ENCODE measurements at regions not wholly inside any gene's neighbourhood (a gene's known extent, or its start where the extent isn't known, plus 50 kb on each side); places are given as distances from the start of the nearest gene placed in this dataset.
"Not testable (repeated sequence)": the region's sequence is repeated elsewhere in the genome, so short reads cannot be mapped to it uniquely, and the experiment has no call there.

DNA sequence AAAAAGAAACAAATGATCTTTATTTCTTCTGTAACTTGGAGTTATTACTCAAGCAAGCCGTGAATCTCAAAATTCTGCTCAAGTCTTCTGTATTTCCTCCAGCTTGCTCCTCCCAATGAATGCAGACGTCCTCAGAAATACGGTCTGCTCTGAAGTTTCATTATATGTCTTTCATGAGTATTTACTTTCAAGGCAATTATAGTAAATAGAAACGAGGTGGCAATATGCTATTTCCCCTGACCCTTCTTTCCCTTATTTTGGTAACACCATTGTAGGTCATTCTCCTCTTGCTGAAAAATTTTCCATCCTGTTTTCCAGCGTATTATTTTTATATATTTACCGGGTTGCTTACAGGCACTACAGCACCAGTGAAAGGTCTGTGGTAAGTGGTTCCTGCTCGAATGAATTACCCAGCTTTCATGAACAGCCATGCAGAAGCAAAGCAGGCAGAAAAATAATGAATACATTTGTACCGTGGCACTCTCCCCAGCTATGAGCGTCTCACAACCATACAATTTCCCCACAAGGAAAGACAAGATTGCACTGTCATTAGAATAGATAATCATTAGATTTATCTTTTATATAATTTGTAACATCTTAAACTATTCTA is 350.9 kb upstream of the PKN2 start:
- DNase-seq (ENCODE audit: low read depth, low spot score): no peak

DNA sequence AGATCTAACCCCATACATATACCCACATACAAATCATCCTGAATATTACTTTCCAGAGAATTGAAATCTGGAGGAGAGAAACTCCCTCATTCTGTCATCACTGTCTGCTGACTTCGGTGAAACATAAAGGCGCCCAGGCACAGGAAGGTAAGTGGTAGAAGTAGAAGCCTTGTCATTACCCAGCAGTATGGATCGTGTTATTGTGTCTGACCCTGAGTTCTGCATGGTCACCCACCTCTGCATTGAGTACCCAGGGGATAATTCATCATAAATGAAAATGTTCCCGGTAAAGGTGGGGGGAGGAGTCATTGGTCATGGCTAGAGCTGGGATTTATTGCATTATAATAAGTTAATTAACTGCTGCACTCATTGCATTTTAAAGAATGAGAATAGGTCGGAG is 342.6 kb upstream of the PKN2 start:
- DNase-seq (ENCODE audit: low read depth, low spot score): no peak

DNA sequence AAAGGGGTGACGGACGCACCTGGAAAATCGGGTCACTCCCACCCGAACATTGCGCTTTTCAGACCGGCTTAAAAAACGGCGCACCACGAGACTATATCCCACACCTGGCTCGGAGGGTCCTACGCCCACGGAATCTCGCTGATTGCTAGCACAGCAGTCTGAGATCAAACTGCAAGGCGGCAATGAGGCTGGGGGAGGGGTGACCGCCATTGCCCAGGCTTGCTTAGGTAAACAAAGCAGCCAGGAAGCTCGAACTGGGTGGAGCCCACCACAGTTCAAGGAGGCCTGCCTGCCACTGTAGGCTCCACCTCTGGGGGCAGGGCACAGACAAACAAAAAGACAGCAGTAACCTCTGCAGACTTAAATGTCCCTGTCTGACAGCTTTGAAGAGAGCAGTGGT is 342.0 kb upstream of the PKN2 start:
- DNase-seq (ENCODE audit: low read depth, low spot score): not testable (repeated sequence)

DNA sequence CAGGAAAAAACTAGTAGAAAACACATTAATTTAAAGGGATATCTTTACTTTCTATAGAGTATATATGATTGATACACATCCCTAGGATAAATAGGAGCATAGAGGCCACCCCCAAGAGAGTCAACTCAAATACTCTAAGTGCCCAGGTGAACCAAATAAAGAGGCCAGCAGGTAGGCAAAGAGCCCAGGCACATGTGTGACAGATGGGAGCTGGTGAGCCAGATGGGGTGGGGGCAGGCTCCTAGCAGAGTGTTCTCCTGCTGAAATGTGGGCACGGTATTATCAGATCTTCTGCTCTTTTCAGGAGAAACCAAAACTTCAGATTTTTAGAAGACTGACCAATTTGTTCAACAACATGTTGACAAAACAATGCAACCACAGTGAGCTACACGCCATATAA is 333.4 kb upstream of the PKN2 start:
- DNase-seq (ENCODE audit: low read depth, low spot score): no peak

DNA sequence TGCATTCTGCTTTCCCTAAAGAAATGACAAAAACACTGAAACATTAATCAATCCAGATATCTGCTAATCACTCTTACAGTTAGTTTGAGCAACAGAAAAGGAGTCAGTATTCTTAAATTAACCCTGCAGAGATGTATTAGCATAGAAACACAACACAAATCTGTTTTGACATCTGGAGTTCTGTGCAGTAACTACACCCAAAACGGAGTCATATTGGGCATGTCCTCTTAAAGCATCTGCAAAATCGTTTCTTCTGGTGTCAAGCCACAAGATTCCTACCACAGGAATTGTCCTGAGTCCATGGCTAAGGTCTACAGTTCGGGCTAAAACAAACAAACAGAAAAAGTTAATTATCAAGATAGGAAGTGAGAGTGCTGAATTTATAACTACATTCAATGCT is 332.1 kb upstream of the PKN2 start:
- DNase-seq (ENCODE audit: low read depth, low spot score): no peak

DNA sequence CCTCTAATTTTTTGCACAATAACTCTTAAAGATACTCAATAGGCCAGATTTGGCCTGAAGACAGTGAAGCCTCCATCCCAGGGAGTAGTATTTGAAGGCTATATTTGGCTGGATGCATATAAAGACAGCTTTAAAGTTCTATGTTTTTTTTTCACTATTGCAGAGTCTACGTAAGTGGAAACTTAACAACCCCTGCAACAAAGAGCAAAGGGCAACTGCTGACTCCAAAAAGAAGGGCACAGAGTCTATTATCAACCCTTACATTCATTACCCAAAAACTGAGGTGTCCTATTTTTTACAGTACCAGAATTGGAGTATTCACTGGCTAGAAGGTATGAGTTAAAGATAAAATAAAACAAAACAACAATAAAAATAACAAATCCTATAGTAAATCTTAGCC is 329.8 kb upstream of the PKN2 start:
- DNase-seq (ENCODE audit: low read depth, low spot score): no peak

DNA sequence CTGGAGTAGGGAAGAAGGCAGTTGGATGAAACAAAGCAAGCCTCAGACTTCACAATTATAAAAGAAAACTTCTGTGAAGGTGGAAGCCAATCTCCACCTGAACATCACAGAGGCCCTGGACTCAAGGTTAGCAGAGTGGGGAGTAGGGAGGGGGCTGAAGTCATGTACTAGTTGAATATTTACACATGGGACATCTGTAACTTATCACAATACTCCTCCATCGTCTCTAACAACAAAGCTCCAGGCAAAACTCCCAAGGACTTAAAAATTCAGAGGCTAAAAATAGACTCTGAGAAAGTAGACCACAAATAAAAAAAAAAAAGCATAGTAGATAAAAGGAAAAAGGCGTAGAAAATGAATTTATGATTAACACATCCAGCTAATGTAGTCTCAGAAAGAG is 326.3 kb upstream of the PKN2 start:
- DNase-seq (ENCODE audit: low read depth, low spot score): no peak

DNA sequence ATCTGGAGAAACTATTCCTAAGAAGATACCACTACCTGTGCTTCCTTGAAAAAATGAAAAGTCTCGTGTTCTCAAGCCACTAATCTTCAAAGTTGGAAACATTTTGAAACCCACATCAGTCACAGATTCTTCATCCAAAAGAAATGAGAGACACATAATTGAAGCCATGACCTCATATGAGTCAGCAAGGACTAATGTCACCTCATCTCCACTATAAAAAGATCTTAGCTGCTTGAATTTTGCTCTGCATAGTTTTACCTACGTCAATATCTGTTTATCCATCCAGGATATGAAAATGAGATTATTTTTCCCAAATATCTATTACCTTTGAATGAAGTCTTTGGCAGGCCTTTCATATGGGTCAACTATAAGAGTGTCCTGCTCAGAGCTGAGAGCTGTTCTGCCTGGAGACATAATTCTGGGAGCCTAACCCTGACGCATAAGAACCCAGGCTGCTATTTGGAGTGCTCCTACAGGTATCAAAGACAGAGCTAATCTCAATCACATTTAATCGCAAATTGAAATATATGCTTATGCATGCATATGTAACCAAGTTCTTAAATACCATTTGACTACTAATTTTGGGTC is 312.5 kb upstream of the PKN2 start:
- DNase-seq (ENCODE audit: low read depth, low spot score): no peak

DNA sequence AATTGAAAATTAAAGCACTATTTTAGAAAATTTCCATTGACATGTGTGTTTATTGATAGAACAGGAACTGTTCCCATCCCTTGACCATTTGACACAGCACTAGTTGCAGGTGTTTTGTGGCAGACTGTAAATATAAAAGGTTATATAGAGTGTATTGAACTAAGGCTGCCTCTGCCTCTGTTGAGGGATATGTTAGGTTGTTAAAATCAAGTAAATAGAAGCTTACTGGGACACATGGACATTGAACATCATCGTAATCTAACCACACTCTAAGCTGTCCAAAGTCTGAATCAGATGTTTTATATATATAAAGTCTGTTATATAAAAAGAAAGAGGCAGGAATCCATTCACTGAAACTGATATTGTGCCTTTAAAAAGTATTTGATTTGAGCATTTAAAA is 308.1 kb upstream of the PKN2 start:
- no peak for DNase-seq (ENCODE audit: low read depth, low spot score)

DNA sequence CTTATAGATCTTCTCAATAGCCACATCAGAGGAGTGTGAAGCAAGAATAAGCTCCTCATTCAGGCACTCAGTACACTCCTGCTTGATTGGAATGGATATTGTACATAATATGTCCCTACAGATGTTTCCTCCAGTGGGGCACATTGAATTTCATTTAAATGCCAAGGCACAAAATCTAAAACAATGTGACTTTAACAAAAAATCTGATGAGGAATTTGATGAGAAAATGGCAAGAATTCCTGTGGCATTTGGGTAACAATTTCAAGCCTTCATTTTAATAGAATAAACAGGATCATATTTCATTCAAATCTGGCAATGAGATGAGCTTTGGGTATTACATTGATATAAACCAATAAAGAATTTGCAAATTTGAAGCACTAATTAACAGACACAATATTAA is 307.7 kb upstream of the PKN2 start:
- no peak for DNase-seq (ENCODE audit: low read depth, low spot score)

DNA sequence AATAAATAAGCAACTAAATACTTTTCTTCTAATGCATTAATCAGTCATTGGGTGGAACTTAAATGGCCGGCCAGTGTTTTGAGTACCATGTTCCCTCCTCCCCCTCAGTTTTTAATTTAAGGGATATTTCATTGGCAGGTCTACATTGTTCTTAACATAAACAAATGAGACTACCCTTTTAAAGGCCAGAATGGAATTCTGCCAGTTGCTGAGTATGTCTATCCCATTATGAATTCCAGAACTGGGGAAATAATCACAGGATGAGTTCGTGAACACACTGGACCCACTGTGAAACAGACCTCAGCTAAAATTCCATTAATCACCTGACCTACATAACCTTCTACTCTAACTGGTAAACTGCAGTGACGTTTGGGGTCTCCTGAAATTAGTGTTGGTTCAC is 305.5 kb upstream of the PKN2 start:
- DNase-seq (ENCODE audit: low read depth, low spot score): no peak

DNA sequence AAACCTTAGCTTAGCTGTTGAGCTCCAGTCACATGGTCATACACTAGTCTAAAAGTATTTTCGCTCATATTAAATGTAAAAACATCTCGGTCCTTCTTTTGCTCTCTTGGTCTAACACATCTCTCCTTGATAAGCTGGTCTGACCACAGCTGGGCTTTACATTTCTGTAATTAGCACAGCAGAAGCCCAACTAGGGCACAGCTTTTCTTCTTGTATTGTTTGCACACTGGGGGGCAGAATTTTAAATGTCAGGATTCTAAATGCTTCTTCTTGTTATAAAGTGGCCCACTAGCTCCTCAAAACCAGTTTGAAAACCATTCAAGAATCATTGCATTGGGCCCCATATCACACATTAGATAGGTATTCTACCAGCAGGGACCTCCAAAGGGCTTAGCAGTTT is 289.1 kb upstream of the PKN2 start:
- no peak for DNase-seq (ENCODE audit: low read depth, low spot score)

DNA sequence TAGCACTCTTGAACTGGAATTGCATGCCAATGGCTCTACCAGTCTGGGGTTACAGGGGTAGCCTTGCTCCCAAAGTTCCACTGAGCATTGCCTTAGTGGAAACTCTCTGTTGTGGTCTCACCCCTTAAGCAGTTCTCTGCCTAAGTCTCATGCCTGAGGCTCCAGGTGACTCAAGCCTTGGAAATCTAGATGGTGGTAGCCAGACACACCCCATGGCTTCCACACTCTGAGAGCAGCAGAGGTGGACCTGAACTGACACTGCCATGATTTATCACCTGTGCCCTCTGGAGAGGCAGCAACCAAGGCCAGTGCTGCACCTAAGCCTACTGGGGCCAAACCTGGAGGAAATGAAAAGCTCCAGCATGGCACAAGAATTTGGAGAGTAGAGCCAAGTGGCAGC is 285.7 kb upstream of the PKN2 start:
- no peak for DNase-seq (ENCODE audit: low read depth, low spot score)

DNA sequence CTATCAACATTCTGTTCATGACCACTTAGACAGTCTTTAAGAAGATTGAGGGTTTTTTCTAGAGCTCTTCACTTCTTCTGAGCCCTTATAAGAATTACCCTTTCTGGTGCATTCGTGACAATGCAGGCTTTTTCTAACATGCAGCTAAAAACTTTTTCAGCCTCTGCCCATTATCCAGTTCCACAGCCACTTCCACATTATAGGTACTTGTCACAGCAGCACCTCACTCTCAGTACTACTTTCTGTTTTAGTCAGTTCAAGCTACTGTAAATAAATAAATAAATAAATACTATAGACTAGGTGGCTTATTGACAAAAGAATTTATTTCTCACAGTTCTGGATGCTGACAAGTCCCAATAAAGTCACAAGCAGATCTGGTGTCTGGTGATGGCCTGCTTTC is 284.4 kb upstream of the PKN2 start:
- DNase-seq (ENCODE audit: low read depth, low spot score): no peak

DNA sequence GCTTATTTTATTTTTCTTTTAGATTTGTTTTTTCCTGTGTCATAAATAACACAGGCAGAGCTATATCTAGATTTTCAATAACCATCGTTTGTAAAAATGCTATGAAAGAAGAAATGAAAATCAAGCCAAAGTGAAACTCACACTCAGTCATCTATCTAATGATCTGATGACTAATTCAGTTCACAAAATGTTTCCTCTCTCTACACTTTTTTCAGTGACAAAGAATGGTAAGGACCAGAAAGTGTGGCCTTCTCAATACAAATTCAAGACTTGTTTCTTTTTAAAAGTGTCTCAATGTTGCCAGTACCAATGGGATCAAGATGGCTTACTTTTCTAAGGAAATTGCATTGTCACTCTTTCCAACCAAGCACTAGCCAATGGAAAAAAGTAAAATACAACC is 282.8 kb upstream of the PKN2 start:
- DNase-seq (ENCODE audit: low read depth, low spot score): no peak

DNA sequence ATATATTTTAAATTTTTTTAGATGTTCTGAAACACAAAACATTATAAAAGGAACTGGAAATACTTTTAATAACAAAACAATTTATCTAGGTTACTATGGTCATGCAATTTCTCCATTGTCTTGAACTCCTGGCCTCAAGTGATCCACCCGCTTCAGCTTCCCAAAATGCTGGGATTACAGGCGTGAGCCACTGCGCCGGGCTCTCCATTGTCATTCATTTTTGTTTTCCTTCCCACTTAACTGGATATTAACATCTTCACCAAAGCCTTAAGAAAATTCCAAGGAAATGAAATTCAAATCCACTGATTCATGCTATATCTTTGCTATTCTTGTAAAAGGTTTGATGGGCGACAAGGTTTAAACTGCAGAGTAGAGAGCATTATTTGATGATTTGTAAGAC is 279.5 kb upstream of the PKN2 start:
- no peak for DNase-seq (ENCODE audit: low read depth, low spot score)

DNA sequence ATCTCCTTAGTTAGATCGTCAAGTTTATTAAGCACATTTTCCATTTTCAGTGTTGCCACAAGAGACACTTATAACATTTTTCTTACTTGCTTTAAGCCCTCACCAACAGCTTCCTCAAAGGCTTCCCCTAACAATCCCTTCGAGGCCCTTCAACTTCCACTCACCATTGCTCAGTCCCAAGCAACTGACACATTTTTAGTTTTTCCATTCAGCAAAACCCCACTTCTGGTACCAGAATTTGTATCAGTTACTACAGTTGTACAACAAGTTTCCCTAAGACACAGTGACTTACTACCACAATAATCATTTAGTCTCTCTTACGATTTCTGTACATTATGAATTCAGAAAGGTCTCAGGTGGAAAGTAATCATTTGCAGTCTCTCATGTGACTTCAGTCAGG is 276.8 kb upstream of the PKN2 start:
- no peak for DNase-seq (ENCODE audit: low read depth, low spot score)

DNA sequence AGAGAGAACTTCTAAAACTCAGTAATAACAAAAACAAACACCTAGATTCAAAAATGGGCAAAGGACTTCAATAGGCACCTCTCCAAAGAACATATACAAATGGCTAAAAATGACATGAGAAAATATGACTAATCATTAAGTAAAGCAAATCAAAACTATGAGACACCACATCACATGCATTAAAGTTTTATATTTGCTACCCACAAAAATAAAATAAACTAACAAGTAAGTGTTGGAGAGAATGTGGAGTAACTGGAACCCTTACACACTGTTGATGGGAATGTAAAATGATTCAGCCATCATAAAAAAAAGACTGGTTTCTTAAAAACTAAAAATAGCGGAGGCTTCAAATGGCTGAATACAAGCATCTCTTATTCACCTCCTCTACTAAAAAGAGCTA is 262.1 kb upstream of the PKN2 start:
- no peak for DNase-seq (ENCODE audit: low read depth, low spot score)

DNA sequence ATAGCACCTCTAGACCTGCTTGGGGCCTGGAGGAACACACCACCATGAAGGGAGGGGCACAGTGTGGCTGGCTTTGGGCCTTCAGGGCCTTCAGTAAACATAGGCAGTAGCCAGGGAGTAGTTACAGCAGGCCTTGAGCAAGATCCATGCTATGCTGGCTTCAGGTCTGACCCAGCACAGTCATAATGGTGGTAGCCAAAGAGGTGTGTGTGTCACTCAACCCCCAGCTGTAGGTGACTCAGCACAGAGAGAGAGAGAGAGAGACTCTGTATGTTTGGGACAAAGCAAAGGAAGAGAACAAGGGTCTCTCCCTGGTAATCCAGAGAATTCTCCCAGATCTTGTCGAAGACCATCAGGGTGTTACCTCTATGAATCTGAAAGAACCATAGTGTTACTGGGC is 250.5 kb upstream of the PKN2 start:
- DNase-seq (ENCODE audit: low read depth, low spot score): no peak

DNA sequence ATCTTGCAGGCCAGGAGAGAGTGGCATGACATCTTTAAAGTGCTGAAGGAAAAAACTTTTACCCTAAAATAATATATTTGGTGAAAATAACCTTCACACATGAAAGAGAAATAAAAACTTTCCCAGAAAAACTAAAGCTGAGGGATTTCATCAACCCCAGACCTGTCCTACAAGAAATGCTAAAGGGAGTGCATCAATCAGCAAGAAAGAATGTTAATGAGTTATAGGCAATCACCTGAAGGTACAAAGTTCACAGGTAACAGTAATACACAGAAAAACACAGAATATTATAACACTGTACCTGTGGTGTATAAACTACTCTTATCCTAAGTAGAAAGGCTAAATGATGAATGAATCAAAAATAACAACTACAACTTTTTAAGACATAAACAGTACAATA is 249.2 kb upstream of the PKN2 start:
- no peak for DNase-seq (ENCODE audit: low read depth, low spot score)

DNA sequence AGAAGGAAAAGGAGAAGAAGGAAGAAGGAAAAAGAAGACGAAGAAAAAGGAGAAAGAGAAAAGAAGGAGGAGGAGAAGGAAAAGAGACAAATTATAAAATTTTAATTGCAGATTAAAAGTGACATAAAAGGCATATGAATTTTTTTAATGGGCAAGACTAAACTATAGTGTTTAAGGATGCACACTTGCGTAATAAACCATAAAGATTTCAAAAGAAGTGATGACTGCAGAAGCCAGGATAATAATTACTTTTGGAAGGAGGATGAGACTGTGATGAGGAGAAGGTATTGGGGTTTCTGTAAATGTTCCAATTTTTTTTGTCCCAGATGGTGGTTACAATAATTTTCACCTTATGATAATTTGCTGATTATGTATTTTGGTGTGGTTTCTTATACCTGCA is 243.1 kb upstream of the PKN2 start:
- no peak for DNase-seq (ENCODE audit: low read depth, low spot score)

DNA sequence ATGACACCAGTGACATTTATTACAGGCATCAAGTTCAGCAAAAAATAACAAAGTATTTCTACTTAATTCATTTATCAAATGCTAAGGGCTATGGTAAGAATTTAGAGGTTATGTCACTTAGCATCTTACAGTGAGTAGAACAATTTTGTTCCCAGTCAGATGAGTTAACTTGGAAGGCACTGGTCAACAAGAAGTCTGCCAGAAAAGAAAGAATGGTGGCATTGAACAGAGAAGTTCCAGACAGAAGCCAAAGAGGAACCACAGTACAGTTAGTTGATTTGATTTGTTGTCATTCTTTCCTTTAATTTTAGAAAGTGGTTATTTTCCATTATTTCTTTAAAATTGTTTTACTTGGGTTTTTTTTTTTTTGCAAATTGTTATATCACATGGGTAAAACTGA is 232.2 kb upstream of the PKN2 start:
- DNase-seq (ENCODE audit: low read depth, low spot score): no peak

DNA sequence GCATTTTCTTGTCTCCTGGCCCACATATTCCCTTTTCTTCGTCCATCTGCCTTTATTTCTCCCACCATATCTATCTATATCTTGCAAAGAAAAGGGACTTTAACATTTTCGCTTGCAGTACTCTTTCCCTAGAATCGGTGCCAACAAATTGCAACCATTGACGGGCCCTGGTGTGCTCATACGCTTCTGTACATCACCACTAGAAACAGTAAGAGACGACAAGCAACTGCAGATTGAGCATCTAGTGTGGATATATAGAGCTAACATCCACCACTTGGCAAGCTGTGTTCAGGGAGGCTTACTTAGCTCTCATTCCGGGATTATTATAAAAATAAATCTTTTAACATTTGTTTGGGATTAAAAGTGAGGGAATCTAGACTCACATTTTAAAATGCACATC is 230.8 kb upstream of the PKN2 start:
- no peak for DNase-seq (ENCODE audit: low read depth, low spot score)

DNA sequence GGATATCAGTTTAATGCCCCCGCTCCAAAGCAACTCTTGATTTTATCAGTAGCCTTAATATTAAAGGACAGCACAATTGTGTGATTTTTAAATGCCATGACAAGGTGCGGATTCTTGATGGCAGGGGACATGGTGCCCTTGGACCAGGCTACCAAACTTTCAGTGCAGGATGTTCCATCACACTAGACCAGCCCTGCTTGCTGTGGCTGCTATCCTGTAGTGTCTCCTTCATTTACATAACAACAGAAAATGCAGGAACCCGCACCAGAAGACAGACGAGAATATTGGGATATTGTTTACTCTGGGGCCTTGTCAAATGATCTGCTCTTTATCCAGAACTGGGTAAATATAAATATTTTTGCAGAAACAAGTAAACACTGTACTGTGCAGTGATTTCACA is 229.3 kb upstream of the PKN2 start:
- no peak for DNase-seq (ENCODE audit: low read depth, low spot score)

Data from pulmonary artery endothelial cell (primary cell).